ENCODE measurements at regions not wholly inside any gene's neighbourhood (a gene's known extent, or its start where the extent isn't known, plus 50 kb on each side); places are given as distances from the start of the nearest gene placed in this dataset.

- no peak for TF ChIP-seq KHSRP (IDR thresholded peaks at IDR 0.05)
- TF ChIP-seq HDAC2 (IDR thresholded peaks at IDR 0.05): no peak
- TF ChIP-seq EP300 (IDR thresholded peaks at IDR 0.05; ENCODE audit: low read length): no peak
- TF ChIP-seq ZFP91 (CRISPR knock-in tag; IDR thresholded peaks at IDR 0.05): no peak
- no peak for TF ChIP-seq CREB1 (IDR thresholded peaks at IDR 0.05)
- TF ChIP-seq CREB1 (CRISPR knock-in tag; IDR thresholded peaks at IDR 0.05): no peak
These were observed 604.6 kb upstream of the FAM241A start for GRCh38 chr4:111540671-111541070.
